Stimulated activated CD8-positive, alpha-beta memory T cell treated with anti-CD3 and anti-CD28 coated beads, Interleukin-4, amount 100 ng/mL, for 24 hours (primary cell): ENCODE measurements at regions not wholly inside any gene's neighbourhood (a gene's known extent, or its start where the extent isn't known, plus 50 kb on each side); places are given as distances from the start of the nearest gene placed in this dataset.
"Not testable (repeated sequence)": the region's sequence is repeated elsewhere in the genome, so short reads cannot be mapped to it uniquely, and the experiment has no call there.

Source experiments
- DNase-seq: peaks from one replicate; pipeline ENCODE4 v3.0.0-alpha.2; 2020; ENCODE audit warnings: low read depth

DNA sequence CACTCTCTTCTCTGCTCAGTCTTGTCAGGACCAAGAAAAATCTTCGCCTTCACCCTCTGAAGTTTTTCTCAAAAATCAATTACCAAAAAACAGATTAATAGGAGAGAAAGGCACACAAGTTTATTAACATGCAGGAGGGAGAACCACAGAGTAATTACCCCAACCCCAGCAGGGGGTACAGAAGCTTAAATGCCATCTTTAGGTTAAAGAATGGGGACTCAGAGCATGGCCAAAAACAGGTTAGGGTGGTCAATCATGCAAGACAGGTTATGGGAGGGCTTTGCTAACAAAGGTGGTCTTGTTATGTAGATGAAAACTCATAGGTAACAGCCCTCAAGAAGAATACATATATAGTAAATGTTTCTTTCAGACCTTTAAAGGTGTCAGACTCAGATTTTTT, 100.5 kb upstream of the BTN3A2 start:
- DNase-seq = no peak

GRCh38 chr6:26267083-26267589, 97.9 kb upstream of the BTN3A2 start:
- DNase-seq = no peak

DNA sequence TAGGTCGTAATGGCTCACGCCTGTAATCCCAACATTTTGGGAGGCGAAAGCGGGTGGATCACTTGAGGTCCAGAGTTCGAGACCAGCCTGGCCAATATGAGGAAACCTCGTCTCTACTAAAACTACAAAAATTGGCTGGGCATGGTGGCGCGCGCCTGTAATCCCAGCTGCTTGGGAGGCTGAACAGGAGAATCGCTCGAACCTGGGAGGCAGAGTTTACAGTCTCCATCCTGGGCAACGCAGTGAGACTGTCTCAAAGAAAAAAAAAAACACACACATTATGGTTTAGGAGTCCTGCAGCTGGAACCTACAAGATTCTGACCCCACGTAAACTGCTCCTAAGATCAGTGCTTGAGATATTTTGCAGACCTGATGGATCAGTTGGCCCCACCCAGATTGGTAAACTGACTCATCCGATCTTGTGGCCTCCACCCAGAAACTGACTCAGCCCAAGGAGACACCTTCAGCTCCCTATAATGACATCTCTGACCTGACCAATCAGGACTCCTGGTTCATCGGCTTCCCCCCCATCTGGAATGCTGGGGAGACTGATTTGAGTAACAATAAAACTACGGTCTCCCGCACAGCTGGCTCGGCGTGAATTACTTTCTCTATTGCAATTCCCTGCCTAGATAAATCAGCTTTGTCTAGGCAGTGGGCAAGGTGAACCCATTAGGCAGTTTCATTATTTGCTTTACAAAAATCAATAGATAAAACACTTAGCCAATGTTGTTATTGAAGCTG, 96.2 kb upstream of the BTN3A2 start:
- DNase-seq = no peak

DNA sequence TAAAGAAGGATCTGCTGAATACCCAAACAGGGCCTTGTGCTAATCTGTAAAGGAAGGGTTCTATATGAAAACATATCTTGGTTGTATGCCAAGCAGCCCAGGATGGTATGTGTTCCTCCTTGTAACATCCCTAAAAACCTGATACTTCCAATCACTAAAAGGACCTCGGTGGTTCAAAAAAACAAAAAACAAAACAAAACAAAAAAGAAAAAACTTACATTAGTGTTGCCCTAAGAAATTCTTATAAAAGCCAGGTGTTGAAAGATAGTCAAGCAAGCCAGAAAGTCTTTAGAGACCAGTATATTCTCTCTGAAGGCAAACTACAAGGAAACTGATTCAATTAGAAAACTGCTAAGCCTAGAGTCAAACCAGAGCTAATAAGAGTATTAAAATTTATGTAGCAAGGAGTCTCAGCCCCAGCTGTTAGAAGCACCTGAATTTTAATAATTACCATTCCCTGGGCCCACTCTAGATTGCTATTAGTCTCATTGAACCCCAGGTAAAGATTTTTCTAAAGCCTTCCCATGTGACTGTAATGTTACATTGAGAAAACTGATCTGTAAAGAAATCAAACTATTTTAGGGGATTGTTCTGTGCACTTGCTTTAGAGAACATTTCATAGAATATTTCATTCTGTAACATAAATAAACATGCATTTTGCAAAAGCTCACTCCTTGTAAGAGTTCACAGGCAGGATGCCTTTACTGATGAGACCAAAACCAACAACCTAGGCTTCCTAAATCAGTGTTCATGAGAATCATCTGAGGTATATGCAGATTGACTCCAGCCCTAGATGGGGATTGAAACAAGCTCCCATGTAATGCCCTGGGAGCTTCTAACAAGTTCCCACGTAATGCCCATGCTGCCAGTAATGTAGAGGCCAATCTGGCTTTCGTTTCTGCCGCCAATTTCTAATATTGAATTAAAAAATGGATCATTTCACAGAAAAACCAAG, 95.2 kb upstream of the BTN3A2 start:
- no peak for DNase-seq

GRCh38 chr6:26270486-26270861, 94.5 kb upstream of the BTN3A2 start:
- DNase-seq = no peak

GRCh38 chr6:26270903-26271667, 93.9 kb upstream of the BTN3A2 start:
- peak; percentile 47 for DNase-seq

DNA sequence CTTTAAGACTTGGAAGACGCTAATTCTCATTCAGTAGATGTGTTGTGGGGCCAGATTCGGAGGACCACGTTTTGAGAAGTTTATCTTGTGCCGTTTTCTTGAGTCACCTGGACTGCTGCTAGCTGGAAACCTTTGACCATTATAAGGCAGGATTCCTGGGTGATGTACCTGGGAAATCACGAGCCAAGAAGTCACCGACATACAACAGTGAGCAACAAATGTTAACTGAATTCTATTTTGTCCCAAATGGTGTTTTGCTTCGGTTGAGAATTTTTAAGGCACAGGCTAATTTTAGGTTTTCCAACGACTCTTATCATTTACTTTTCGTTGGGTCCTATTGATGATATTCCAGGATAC, 93.4 kb upstream of the BTN3A2 start:
- DNase-seq = no peak

DNA sequence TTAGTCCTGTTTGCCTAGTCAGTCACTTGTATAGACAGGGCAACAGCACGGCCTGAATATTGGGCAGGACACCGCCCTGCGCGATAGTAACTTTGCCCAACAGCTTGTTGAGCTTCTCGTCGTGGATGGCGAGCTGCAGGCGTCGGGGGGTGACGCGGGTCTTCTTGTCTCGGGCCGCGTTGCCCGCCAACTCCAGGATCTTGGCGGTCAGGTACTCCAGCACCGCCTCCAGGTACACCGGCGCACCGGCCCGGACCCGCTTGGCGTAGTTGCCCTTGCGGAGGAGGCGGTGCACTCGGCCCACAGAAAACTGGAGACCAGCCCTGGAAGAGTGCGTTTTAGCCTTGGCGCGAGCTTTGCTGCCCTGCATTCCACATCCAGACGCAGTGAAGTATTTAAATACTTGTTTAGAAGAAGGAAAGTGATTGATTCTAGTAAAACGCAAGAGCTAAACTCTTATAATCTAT, 92.8 kb upstream of the BTN3A2 start:
- DNase-seq = no peak

- no peak for DNase-seq
Observed at GRCh38 chr6:26273673-26274588, 91.1 kb upstream of the BTN3A2 start.

DNA sequence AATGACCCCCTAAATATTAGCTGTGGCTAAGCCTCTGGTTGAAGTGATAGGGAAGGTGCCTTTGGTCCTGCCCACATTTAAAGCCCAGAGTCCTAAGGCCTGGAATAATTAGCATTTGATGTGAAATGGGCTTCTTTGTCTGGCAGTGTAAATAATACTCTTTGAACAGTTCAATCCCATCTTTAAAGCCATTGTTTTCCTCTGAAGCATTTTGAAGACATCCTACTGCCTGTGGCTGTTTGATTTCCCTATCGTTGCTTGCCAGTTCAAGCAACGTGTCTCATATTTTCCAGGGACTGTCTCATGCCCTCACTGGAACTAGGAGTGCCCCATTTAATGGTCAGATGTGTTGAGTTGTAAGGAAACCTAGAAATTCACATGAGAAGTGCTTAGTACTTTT, 89.3 kb upstream of the BTN3A2 start:
- DNase-seq = no peak

GRCh38 chr6:26276841-26277648, 88.0 kb upstream of the BTN3A2 start:
- no peak for DNase-seq

DNA sequence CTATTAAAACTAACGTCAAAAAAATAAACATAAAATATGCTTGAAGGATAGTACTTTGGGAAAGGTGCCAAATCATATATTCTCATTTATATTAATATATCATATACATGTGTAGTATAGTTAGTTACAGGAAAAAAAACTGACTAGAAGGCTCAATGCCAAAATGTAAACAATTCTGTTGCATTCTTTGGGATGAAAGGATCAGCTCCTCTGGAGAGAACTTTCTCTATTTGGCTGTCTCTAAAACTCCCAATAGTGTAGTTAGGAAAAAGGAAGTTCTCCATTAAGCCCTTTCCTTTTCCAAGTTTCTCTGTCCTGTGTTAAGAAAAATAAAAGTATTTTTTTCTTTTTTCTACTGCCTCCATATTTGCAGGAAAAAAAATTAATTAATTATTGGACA, 86.5 kb upstream of the BTN3A2 start:
- DNase-seq = no peak

DNA sequence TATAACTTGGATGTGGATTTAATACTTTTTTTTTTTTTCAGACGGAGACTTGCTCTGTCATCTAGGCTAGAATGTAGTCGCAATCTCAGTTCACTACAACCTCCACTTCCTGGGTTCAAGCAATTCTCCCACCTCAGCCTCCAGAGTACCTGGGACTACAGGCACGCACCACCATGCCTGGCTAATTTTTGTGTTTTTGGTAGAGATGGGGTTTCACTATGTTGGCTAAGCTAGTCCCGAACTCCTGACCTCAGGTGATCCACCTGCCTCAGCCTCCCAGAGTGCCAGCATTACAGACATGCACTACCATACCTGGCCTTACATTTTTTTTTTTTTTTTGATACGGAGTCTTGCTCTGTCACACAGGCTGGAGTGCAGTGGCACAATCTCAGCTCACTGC, 85.6 kb upstream of the BTN3A2 start:
- not testable (repeated sequence) for DNase-seq

GRCh38 chr6:26280407-26280806, 84.6 kb upstream of the BTN3A2 start:
- DNase-seq = no peak

DNA sequence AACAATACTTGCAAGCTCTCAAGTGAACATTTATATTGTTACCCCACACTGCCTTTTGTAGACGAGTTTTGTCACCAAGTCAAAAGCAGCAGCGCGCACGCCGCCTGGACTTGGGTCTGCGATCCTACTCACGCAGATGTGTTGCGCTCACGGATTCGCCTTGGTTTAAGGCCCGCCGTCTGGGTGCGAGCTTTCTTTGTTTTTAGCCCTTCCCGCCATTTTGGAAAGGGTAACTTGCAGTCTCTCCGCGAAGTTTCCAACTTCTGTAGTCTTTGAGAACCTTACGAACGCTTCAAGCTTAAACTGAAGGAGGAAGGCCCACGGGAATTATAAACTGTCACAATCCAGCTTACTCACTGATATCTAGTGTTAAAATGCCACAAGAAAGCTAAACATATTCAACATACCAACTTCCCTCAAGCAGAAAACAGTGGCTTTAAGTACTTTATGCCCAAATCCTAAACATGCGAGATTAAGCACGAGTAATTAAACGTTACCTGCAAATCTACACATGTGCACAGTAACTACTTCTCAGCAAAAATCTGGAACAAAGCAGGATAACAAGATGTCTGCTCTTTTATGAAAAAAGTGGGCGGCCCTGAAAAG, 80.4 kb upstream of the BTN3A2 start:
- DNase-seq = no peak

- DNase-seq = peak; percentile 92
Observed at GRCh38 chr6:26285143-26286134, 79.6 kb upstream of the BTN3A2 start.

GRCh38 chr6:26286168-26286877, 78.7 kb upstream of the BTN3A2 start:
- peak; percentile 53 for DNase-seq

DNA sequence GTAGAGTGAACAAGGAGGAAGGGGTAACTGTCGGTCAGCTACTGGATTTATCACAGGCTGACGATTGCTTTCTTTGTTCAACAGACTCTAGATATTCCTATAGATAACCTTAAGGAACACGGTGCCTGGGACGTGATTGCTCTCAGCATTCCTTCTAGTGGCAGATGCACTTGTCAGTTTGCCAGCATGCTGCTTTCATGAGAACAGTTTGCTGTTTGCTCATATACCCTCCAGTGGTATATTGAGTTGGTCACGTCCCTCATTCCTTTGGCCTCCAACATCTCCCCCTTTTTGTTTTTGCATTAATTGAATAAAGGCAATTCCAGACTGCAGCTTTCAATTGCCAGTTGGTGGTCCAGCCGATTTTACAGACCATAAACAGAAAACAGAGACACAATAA, 76.8 kb upstream of the BTN3A2 start:
- DNase-seq = no peak
